NOMO-1 treated with dmso at 0.1 percent for 144 hours (cell line): ENCODE measurements at regions not wholly inside any gene's neighbourhood (a gene's known extent, or its start where the extent isn't known, plus 50 kb on each side); places are given as distances from the start of the nearest gene placed in this dataset.

Experiments
- DNase-seq: peaks from one replicate; lab custom pipeline; 2025; ENCODE audit not compliant: unreplicated experiment; lab: John Stamatoyannopoulos, UW

DNA sequence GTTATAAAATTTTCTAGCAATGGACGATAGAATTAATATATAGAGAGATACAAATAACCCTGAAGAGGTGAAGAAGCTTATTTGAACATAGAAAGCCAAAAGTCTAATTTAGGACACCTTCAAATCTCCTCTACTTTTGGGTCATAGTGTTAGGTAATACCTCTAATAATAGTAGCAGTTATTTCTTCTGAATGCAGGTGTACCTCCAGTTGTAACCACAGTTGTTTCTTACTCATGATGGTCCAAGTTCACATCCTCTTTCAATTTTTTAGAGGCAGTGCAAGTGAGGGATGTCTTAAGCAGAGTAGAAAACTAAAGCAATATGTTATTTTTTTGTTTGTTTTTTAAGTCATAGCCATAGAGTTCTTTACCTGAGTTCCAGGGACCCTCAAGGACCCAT, 429.5 kb downstream of the CCDC85A start:
- DNase-seq, result no peak

DNA sequence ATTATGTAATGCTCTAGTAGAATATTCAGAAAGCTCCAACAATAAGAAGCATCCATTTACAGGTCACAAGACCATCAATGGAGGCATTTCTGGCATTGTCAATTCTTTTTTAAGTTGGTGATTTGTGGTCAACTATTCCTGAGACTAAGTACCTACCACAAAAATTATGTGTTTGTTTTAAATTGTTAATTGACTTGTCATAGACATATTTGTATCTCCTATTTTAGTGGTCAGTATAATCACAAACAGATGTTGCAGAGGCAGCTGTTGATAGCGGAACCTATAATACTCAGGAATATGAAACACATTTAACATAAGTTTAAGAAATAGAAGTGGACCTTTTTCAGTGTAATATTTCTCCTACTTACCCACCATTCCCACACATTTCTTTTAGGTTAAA, 430.1 kb downstream of the CCDC85A start:
- no peak for DNase-seq

DNA sequence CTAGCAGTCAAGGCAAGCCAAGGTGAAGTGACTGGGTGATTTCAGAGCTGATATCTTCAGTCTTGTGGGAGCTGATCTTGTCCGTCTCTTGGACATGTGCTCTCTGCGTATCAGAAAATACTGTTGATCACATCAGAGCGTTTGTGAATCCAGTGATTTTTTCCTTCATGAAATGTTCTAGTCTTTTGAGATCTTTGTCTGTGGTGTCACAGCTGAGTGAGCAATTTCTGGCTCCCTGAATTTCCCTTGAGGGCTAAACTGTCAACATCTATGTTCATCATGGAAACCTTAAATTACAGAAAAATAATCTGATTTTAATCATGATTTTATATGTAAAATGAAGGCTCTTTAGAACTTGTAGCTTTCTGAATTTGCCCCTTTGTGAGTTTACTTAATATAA, 432.0 kb downstream of the CCDC85A start:
- DNase-seq, result no peak

- DNase-seq, result no peak
Observed at GRCh38 chr2:56624181-56624580, 440.4 kb downstream of the CCDC85A start.

- no peak for DNase-seq
Observed at GRCh38 chr2:56626927-56627326, 443.1 kb downstream of the CCDC85A start.

- DNase-seq, result no peak
Observed at GRCh38 chr2:56630286-56630685, 446.5 kb downstream of the CCDC85A start.

DNA sequence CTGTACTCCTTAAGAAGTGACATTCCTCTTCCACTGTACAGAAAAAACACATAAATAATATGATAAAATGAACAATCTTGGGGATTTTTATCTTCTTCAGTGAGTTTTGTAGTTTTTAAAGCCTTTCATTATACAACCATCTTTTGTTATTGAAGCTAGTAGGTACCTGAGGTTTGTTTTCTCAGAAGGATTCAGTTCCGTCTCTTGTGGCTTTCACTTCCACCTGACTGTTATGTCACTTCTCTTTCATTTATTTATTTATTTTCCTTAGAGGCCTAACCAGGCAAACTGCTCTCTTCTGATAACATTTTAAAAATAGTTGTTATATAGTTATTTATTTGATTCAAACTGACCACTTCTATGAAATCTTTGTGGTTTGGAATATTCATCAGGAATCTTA, 464.2 kb downstream of the CCDC85A start:
- DNase-seq, result no peak

- no peak for DNase-seq
Observed at GRCh38 chr2:56648802-56649201, 465.0 kb downstream of the CCDC85A start.

DNA sequence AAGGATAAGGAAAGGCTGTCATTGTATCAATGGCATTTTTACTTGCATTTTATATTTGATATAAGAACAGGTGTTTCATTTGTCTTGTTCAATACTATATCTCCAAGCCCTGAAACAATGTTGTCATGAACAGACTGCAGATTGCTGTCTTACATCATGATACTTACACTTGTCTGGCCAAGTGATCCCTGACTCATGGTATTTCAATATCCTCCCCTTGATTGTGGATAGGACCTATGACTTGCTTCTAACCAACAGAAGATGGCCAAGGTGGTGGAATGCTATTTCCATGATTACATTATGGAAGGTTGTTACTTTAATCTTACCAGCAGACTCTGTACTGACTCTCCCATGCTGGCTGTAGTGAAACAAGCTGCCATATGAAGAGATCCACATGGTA, 471.1 kb downstream of the CCDC85A start:
- DNase-seq, result no peak

DNA sequence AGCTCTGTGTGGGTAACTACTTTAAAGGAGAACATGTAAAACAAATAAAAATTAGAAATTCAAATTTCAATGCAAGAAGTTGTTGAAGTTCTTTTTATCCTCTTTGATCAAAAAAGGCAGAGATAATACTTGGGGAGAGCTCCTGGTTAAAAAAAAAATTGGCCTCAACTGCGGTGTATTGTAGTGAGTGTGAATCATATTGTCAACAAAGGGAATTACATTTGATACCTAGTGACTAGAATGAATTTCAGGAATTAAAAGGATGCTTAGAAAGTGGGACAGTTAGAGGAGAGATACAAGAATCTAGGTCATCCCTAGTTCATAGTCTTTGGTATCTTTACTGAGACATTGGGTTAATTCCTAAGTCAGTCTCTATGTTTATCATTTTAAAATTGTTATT, 473.0 kb downstream of the CCDC85A start:
- DNase-seq, result no peak

- no peak for DNase-seq
Observed at GRCh38 chr2:56666777-56667176, 483.0 kb downstream of the CCDC85A start.

GRCh38 chr2:56671973-56672569, 488.3 kb downstream of the CCDC85A start:
- no peak for DNase-seq

GRCh38 chr2:56674084-56674483, 490.3 kb downstream of the CCDC85A start:
- DNase-seq, result no peak

- DNase-seq, result no peak
Observed at GRCh38 chr2:56676966-56677365, 493.2 kb downstream of the CCDC85A start.

- no peak for DNase-seq
Observed at GRCh38 chr2:56680971-56681631, 497.3 kb downstream of the CCDC85A start.

- DNase-seq, result no peak
Observed at GRCh38 chr2:56681659-56682396, 498.0 kb downstream of the CCDC85A start.

GRCh38 chr2:56682397-56682760, 498.6 kb downstream of the CCDC85A start:
- no peak for DNase-seq

DNA sequence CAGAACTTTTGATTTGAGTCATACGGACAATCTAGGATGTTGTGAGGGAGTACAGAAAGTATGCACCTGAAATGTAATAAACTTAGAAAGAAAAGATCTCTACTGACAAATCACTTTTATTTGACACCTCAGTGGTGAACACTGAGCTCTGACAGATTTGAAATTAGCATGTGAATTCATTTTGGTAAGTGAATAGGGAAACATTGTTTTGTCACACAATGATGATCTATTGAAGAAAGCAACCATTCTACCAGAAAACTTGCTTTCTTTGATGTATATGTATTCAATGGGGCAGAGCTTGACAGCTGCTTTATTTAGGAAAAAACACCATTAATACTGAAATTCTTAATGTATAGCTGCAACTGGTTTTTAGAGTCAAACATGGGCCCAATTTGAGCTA, 500.5 kb downstream of the CCDC85A start:
- DNase-seq, result no peak

- DNase-seq, result no peak
Observed at GRCh38 chr2:56685205-56685604, 501.4 kb downstream of the CCDC85A start.

DNA sequence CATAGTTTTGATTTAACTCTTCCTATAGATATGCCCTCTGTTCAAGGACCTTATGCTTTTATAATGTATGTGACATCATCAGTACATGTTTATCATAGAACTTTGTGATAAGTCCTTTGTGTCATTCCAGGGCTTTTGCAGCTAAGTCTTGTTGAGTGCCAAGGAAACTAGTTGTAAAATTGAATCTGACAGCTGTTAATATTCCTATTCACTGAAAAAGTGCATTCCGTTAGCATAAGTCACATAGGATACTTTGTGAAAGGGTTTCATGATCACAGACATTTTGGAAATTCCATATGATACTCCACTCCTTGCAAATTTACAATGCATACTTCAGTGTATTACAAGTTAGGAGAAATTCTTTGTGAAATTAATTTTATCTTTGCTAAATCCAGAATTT, 503.4 kb downstream of the CCDC85A start:
- no peak for DNase-seq

- no peak for DNase-seq
Observed at GRCh38 chr2:56688661-56689060, 504.9 kb downstream of the CCDC85A start.

DNA sequence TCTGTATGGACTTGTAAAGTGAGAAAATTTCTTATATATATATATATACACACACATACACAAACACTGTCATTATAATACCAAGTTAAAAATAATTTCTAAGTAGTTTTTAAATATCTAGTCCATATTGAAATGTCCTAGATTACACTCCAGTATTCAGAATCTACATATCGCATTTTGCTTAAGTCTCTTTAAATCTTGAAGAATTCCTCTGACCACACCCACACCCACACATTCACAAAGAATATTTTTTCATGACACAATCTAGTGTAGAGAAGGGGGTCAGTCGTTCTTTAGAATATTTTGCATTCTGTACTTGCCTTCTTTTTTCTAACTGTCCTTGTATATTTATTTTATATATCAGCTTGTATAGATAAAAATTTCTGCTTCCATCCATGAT, 509.7 kb downstream of the CCDC85A start:
- no peak for DNase-seq

DNA sequence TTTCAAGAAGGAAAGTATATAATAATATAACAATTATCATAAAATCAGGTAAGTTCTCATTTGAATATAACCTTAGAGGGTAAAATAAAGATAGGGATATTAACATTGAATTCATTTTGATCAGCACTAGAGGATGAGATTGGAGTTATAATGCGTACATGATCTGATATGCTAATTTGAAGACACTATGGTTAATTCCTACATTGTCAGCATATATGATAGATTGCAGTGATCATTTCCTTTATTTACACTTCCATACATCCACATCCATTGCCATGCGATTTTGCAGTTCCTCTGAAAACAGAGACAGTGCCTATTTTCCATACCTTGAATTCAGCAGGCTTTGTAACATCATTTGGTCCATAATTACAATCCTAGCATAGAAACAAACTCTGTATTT, 519.2 kb downstream of the CCDC85A start:
- no peak for DNase-seq
